ENCODE measurements at regions not wholly inside any gene's neighbourhood (a gene's known extent, or its start where the extent isn't known, plus 50 kb on each side); places are given as distances from the start of the nearest gene placed in this dataset.

- TF ChIP-seq CTCF (IDR thresholded peaks at IDR 0.05): no peak
- TF ChIP-seq EP300 (IDR thresholded peaks at IDR 0.05): no peak
Measured at GRCh38 chr10:78832281-78832680, 236.5 kb upstream of the ZMIZ1 start.

Measured in tibial nerve (tissue), 4 donors.